RWPE1 (cell line): ENCODE measurements at regions not wholly inside any gene's neighbourhood (a gene's known extent, or its start where the extent isn't known, plus 50 kb on each side); places are given as distances from the start of the nearest gene placed in this dataset.

Experiments
- CTCF ChIA-PET: fragments of 350-600 bp; sonication (Branson Sonifier 250); formaldehyde crosslinking; extraction: SDS; loops from one replicate; lab custom pipeline; 2021; lab: Yijun Ruan, JAX
- POLR2A ChIA-PET: fragments of 400-600 bp; formaldehyde crosslinking; extraction: SDS; loops from one replicate; lab custom pipeline; 2020; ENCODE audit warnings: antibody characterized with exemption; ENCODE audit not compliant: low non-redundant PET; lab: Yijun Ruan, JAX
- DNase-seq: peaks from one replicate; pipeline ENCODE4 v3.0.0; 2012; ENCODE audit warnings: low spot score
- H3K27ac ChIP-seq: fragments of 450-650 bp; 2 replicates; pipeline ENCODE4 v1.5.1; 2017
- CTCF ChIP-seq: fragments of 450-650 bp; conservative IDR thresholded peaks from 2 replicates; pipeline ENCODE4 v1.5.1; 2017; ENCODE audit warnings: low read depth, mild to moderate bottlenecking

GRCh38 chr2:103289105-103289725 lies 527.4 kb downstream of the TMEM182 start:
- ChIA-PET CTCF (interaction anchor here (0.6 to 1.1 kb wide), 2 partner anchors 1130 to 1560 kb away, joined by 4 to 5 read pairs; no protein-coding TSS in a partner anchor), POLR2A (no interaction called here)
- H3K27ac ChIP-seq: no peak overlapping the region
- DNase-seq: no peak
- TF ChIP-seq CTCF: no peak

- no peak for DNase-seq
- TF ChIP-seq CTCF: no peak
- ChIA-PET POLR2A (no interaction called here), CTCF (interaction anchor here (0.6 to 0.7 kb wide), 2 partner anchors 15 to 1648 kb away, joined by 3 read pairs; no protein-coding TSS in a partner anchor)
- no peak overlapping the region for H3K27ac ChIP-seq
Measured at GRCh38 chr2:103292573-103292972, 530.7 kb downstream of the TMEM182 start.

GRCh38 chr2:103293067-103293741 lies 531.4 kb downstream of the TMEM182 start:
- ChIA-PET CTCF (interaction anchor here (0.6 kb wide), 2 partner anchors 1070 to 1647 kb away, joined by 3 read pairs; no protein-coding TSS in a partner anchor), POLR2A (no interaction called here)
- no peak overlapping the region for H3K27ac ChIP-seq
- DNase-seq: no peak
- no peak for TF ChIP-seq CTCF

GRCh38 chr2:103293742-103294077 lies 531.9 kb downstream of the TMEM182 start:
- POLR2A ChIA-PET: no interaction called here
- TF ChIP-seq CTCF: no peak
- CTCF ChIA-PET: interaction anchor here (0.6 kb wide), 1 partner anchor 1070 kb away, joined by 3 read pairs; no protein-coding TSS in a partner anchor
- no peak overlapping the region for H3K27ac ChIP-seq
- no peak for DNase-seq

GRCh38 chr2:103294420-103294819 lies 532.6 kb downstream of the TMEM182 start:
- no peak overlapping the region for H3K27ac ChIP-seq
- TF ChIP-seq CTCF: no peak
- ChIA-PET POLR2A (no interaction called here), CTCF (no interaction called here)
- no peak for DNase-seq

- no peak for DNase-seq
- no peak for TF ChIP-seq CTCF
- POLR2A ChIA-PET: no interaction called here
- no peak overlapping the region for H3K27ac ChIP-seq
- CTCF ChIA-PET: no interaction called here
Measured at GRCh38 chr2:103295591-103295990, 533.8 kb downstream of the TMEM182 start.
